Keratinocyte (primary cell): ENCODE measurements at regions not wholly inside any gene's neighbourhood (a gene's known extent, or its start where the extent isn't known, plus 50 kb on each side); places are given as distances from the start of the nearest gene placed in this dataset.

Experiments
- DNase-seq: peaks from one replicate; pipeline ENCODE4 v3.0.0-alpha.2; 2011; ENCODE audit warnings: low read depth, missing footprints, low spot score
- FAIRE-seq: peaks from 2 replicates; lab custom pipeline; 2011; peaks lifted over from hg19 to GRCh38; lab: Jason Lieb, UNC
- H2AFZ ChIP-seq: 2 replicates; pipeline ENCODE4 v1.6.0; 2012; ENCODE audit warnings: low read length, control low read depth, inconsistent platforms; ENCODE audit not compliant: control insufficient read depth
- H3K27ac ChIP-seq: 2 replicates; pipeline ENCODE4 v1.5.1; 2011; ENCODE audit warnings: low read length; ENCODE audit not compliant: control insufficient read depth, insufficient read depth
- H3K27me3 ChIP-seq: 3 replicates; pipeline ENCODE4 v1.6.0; 2011; ENCODE audit warnings: low read length; ENCODE audit not compliant: control insufficient read depth, insufficient read depth; ENCODE audit errors: extremely low read depth
- H3K36me3 ChIP-seq, 2 experiments: 2 replicates in 1 of 2; 3 replicates in 1 of 2; pipeline ENCODE4 v1.5.1; 2011; ENCODE audit warnings: low read length in 2 of 2, mild to moderate bottlenecking in 1 of 2; ENCODE audit not compliant: control insufficient read depth in 2 of 2, insufficient read depth in 2 of 2; ENCODE audit errors: extremely low read depth in 1 of 2
- H3K4me1 ChIP-seq: 3 replicates; pipeline ENCODE4 v1.5.1; 2011; ENCODE audit warnings: low read length; ENCODE audit not compliant: control insufficient read depth, insufficient read depth; ENCODE audit errors: extremely low read depth
- H3K4me2 ChIP-seq: 3 replicates; pipeline ENCODE4 v1.6.0; 2011; ENCODE audit warnings: low read depth, low read length; ENCODE audit not compliant: control insufficient read depth, insufficient read depth; ENCODE audit errors: extremely low read depth
- H3K4me3 ChIP-seq, 3 experiments: fragments of 200-600 bp in 1 of 3; sonication (generic) in 1 of 3; 2 replicates in 2 of 3; 3 replicates in 1 of 3; pipeline ENCODE4 v1.5.1; 2011 to 2016; ENCODE audit warnings: low read length in 3 of 3, mild to moderate bottlenecking in 3 of 3, control low read depth in 2 of 3, inconsistent platforms in 1 of 3, low read depth in 1 of 3, mixed read lengths in 1 of 3, mixed run types in 1 of 3, moderate library complexity in 1 of 3; ENCODE audit not compliant: control insufficient read depth in 2 of 3, insufficient read depth in 2 of 3; ENCODE audit errors: extremely low read depth in 1 of 3
- H3K79me2 ChIP-seq: 2 replicates; pipeline ENCODE4 v1.6.0; 2012; ENCODE audit warnings: low read length; ENCODE audit not compliant: control insufficient read depth, insufficient read depth
- H3K9ac ChIP-seq: 3 replicates; pipeline ENCODE4 v1.6.0; 2011; ENCODE audit warnings: low read length; ENCODE audit not compliant: control insufficient read depth, insufficient read depth; ENCODE audit errors: extremely low read depth
- H3K9me1 ChIP-seq: 3 replicates; pipeline ENCODE4 v1.6.0; 2011; ENCODE audit warnings: low read length; ENCODE audit not compliant: control insufficient read depth, insufficient read depth; ENCODE audit errors: extremely low read depth
- H3K9me3 ChIP-seq: 2 replicates; pipeline ENCODE4 v1.5.1; 2012; ENCODE audit warnings: low read depth, low read length; ENCODE audit not compliant: control insufficient read depth
- H4K20me1 ChIP-seq: 3 replicates; pipeline ENCODE4 v1.6.0; 2011; ENCODE audit warnings: low read length; ENCODE audit not compliant: control insufficient read depth, insufficient read depth; ENCODE audit errors: extremely low read depth
- EZH2 ChIP-seq: IDR thresholded peaks from one replicate; pipeline ENCODE4 v1.6.1; 2012; ENCODE audit warnings: inconsistent platforms, mild to moderate bottlenecking, low read length, moderate library complexity
- dilution Hi-C: fragments of 300-500 bp; cut with MboI; formaldehyde crosslinking; loops from one replicate; pipeline ENCODE4 v1.7.0; 2020; ENCODE audit warnings: low sequenced_read_pairs; ENCODE audit not compliant: extremely low pct_ligation_motif_present
- TF ChIP-seq, protein P1 (sequence below), 3 experiments: IDR thresholded peaks in 1 of 3; conservative IDR thresholded peaks in 1 of 3; optimal IDR thresholded peaks in 1 of 3; 2 replicates in 2 of 3; 3 replicates in 1 of 3; pipeline versions ENCODE3 to v1.5.1; 2011; ENCODE audit warnings: low read length in 3 of 3, mild to moderate bottlenecking in 3 of 3, moderate library complexity in 2 of 3, control low read depth in 1 of 3, inconsistent platforms in 1 of 3; ENCODE audit not compliant: insufficient read depth in 2 of 3; ENCODE audit errors: extremely low read depth in 1 of 3

GRCh38 chr2:153668923-153669322, 190.4 kb upstream of the RPRM start:
- no peaks in the 10 kb centered on the region for H3K36me3 ChIP-seq
- dilution Hi-C loops: no loop called here
- TF ChIP-seq, protein P1, sequence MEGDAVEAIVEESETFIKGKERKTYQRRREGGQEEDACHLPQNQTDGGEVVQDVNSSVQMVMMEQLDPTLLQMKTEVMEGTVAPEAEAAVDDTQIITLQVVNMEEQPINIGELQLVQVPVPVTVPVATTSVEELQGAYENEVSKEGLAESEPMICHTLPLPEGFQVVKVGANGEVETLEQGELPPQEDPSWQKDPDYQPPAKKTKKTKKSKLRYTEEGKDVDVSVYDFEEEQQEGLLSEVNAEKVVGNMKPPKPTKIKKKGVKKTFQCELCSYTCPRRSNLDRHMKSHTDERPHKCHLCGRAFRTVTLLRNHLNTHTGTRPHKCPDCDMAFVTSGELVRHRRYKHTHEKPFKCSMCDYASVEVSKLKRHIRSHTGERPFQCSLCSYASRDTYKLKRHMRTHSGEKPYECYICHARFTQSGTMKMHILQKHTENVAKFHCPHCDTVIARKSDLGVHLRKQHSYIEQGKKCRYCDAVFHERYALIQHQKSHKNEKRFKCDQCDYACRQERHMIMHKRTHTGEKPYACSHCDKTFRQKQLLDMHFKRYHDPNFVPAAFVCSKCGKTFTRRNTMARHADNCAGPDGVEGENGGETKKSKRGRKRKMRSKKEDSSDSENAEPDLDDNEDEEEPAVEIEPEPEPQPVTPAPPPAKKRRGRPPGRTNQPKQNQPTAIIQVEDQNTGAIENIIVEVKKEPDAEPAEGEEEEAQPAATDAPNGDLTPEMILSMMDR (optimal IDR thresholded peaks at IDR 0.05 in 1 of 3, IDR thresholded peaks at IDR 0.05 in 1 of 3, conservative IDR thresholded peaks at IDR 0.05 in 1 of 3; ENCODE audit: extremely low read depth in 1 of 3, insufficient read depth in 2 of 3, low read length in 3 of 3): no peak
- TF ChIP-seq EZH2: no peak

DNA sequence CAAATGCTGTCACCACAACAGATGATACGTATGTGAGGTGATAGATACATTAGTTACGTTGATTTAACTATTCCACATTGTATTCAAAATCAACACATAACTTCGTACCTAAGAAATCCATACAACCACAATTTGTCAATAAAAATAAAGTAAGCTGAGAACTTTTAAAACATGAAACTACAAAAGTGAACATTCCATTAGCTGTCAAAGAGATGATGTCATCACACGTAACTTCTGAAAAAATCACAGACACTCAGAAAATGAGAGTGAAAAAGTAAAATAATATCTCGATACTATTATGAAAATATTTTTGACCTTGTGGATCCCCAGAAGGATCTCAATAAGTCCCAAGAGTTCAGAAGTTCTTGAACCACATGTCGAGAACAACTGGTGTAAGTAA, 161.6 kb upstream of the GALNT13 start:
- Histone ChIP-seq H3K27me3 (no peaks in the 10 kb centered on the region), H2AFZ (no peak overlapping the region), H4K20me1 (no peaks in the 10 kb centered on the region), H3K9me1 (no peaks in the 10 kb centered on the region), H3K36me3 (no peaks in the 10 kb centered on the region), H3K4me2 (no peak overlapping the region), H3K79me2 (no peaks in the 10 kb centered on the region), H3K27ac (no peak overlapping the region), H3K9ac (no peak overlapping the region), H3K9me3 (no peaks in the 10 kb centered on the region), H3K4me1 (no peaks in the 10 kb centered on the region), H3K4me3 (no peak overlapping the region)
- dilution Hi-C loops: no loop called here
- TF ChIP-seq EZH2: no peak
- TF ChIP-seq, protein P1 (optimal IDR thresholded peaks at IDR 0.05 in 1 of 3, IDR thresholded peaks at IDR 0.05 in 1 of 3, conservative IDR thresholded peaks at IDR 0.05 in 1 of 3; ENCODE audit: extremely low read depth in 1 of 3, insufficient read depth in 2 of 3, low read length in 3 of 3): no peak
- FAIRE-seq (no peak), DNase-seq (no peak)

More at GRCh38 chr2:153668923-153669322, 190.4 kb upstream of the RPRM start:
- no peak for DNase-seq
- no peak overlapping the region for H3K4me2 ChIP-seq
- FAIRE-seq: no peak
- no peak overlapping the region for H3K27ac ChIP-seq
- H3K9ac ChIP-seq: no peak overlapping the region
- H4K20me1 ChIP-seq: no peaks in the 10 kb centered on the region
- peaks cover 4% of the 10 kb centered on the region for H3K9me3 ChIP-seq
- no peak overlapping the region for H2AFZ ChIP-seq
- no peaks in the 10 kb centered on the region for H3K9me1 ChIP-seq
- no peaks in the 10 kb centered on the region for H3K79me2 ChIP-seq
- no peaks in the 10 kb centered on the region for H3K27me3 ChIP-seq
- no peaks in the 10 kb centered on the region for H3K4me1 ChIP-seq
- H3K4me3 ChIP-seq: no peak overlapping the region
